SK-N-SH (cell line): ENCODE measurements at regions not wholly inside any gene's neighbourhood (a gene's known extent, or its start where the extent isn't known, plus 50 kb on each side); places are given as distances from the start of the nearest gene placed in this dataset.

Source experiments
- CTCF ChIP-seq: fragments of 200-600 bp; sonication (generic); IDR thresholded peaks from 2 replicates; pipeline ENCODE4 v1.6.1; 2017; ENCODE audit warnings: antibody characterized with exemption, mild to moderate bottlenecking, moderate library complexity
- JUND ChIP-seq: IDR thresholded peaks from 2 replicates; pipeline ENCODE4 v1.4.0; 2012
- RAD21 ChIP-seq: IDR thresholded peaks from 2 replicates; pipeline ENCODE4 v1.6.1; 2012; ENCODE audit warnings: mild to moderate bottlenecking, low read length
- RCOR1 ChIP-seq: fragments of 150-350 bp; IDR thresholded peaks from 2 replicates; pipeline ENCODE4 v1.6.1; 2017; ENCODE audit warnings: antibody characterized with exemption, low read length

- TF ChIP-seq RCOR1 (no peak), RAD21 (no peak), CTCF (no peak), JUND (no peak)
Measured at GRCh38 chr10:105742923-105743322, 1101.8 kb downstream of the SORCS3 start.
